Neural crest cell (in vitro differentiated cells): ENCODE measurements at regions not wholly inside any gene's neighbourhood (a gene's known extent, or its start where the extent isn't known, plus 50 kb on each side); places are given as distances from the start of the nearest gene placed in this dataset.
"Not testable (repeated sequence)": the region's sequence is repeated elsewhere in the genome, so short reads cannot be mapped to it uniquely, and the experiment has no call there.

Experiments used
- DNase-seq: peaks from one replicate; pipeline ENCODE4 v3.0.0; 2021; ENCODE audit warnings: low read depth, mixed read lengths, low spot score
- H3K27ac Mint-ChIP-seq: one replicate; pipeline ENCODE4 v1.8.0; 2021; ENCODE audit warnings: mild to moderate bottlenecking, mixed read lengths; ENCODE audit not compliant: unreplicated experiment
- H3K27me3 Mint-ChIP-seq: 2 replicates; pipeline ENCODE4 v1.8.0; 2021; ENCODE audit warnings: low read depth, mild to moderate bottlenecking, mixed read lengths
- H3K36me3 Mint-ChIP-seq: 2 replicates; pipeline ENCODE4 v1.8.0; 2021; ENCODE audit warnings: low read depth, mild to moderate bottlenecking, mixed read lengths
- H3K4me1 Mint-ChIP-seq: 2 replicates; pipeline ENCODE4 v1.8.0; 2021; ENCODE audit warnings: mixed read lengths
- H3K4me3 Mint-ChIP-seq: one replicate; pipeline ENCODE4 v1.8.0; 2021; ENCODE audit warnings: mild to moderate bottlenecking, mixed read lengths
- H3K9me3 Mint-ChIP-seq: 2 replicates; pipeline ENCODE4 v1.8.0; 2021; ENCODE audit warnings: mixed read lengths
- CTCF ChIP-seq: fragments of 200-600 bp; sonication (generic); conservative IDR thresholded peaks from 2 replicates; pipeline ENCODE4 v1.5.0; 2021; ENCODE audit warnings: antibody characterized with exemption, mild to moderate bottlenecking

GRCh38 chr2:210861038-210861665 lies 304.8 kb downstream of the CPS1 start:
- no peak overlapping the region for H3K27ac Mint-ChIP-seq
- H3K36me3 Mint-ChIP-seq = no peaks in the 10 kb centered on the region
- H3K27me3 Mint-ChIP-seq = no peaks in the 10 kb centered on the region

GRCh38 chr2:210862283-210863065 lies 306.1 kb downstream of the CPS1 start:
- no peak overlapping the region for H3K4me3 Mint-ChIP-seq
- H3K9me3 Mint-ChIP-seq = no peaks in the 10 kb centered on the region
- H3K36me3 Mint-ChIP-seq = no peaks in the 10 kb centered on the region
- peaks cover 4% of the 10 kb centered on the region for H3K4me1 Mint-ChIP-seq
- H3K27me3 Mint-ChIP-seq = no peaks in the 10 kb centered on the region
- no peak for TF ChIP-seq CTCF
- no peak for DNase-seq
- no peak overlapping the region for H3K27ac Mint-ChIP-seq

More at GRCh38 chr2:210861038-210861665, 304.8 kb downstream of the CPS1 start:
- peaks cover 4% of the 10 kb centered on the region for H3K4me1 Mint-ChIP-seq
- DNase-seq = no peak
- TF ChIP-seq CTCF = no peak
- H3K9me3 Mint-ChIP-seq = no peaks in the 10 kb centered on the region
- no peak overlapping the region for H3K4me3 Mint-ChIP-seq

- Mint-ChIP-seq H3K36me3 (no peaks in the 10 kb centered on the region), H3K27ac (no peak overlapping the region), H3K27me3 (no peaks in the 10 kb centered on the region), H3K9me3 (no peaks in the 10 kb centered on the region), H3K4me3 (no peak overlapping the region), H3K4me1 (peaks cover 4% of the 10 kb centered on the region)
- TF ChIP-seq CTCF = no peak
- no peak for DNase-seq
Measured at GRCh38 chr2:210863283-210863682, 306.9 kb downstream of the CPS1 start.

- H3K27me3 Mint-ChIP-seq, H3K27ac Mint-ChIP-seq, H3K36me3 Mint-ChIP-seq, H3K4me1 Mint-ChIP-seq, H3K4me3 Mint-ChIP-seq, H3K9me3 Mint-ChIP-seq, DNase-seq: not testable (repeated sequence)
Measured at GRCh38 chr2:210871566-210871965, 315.2 kb downstream of the CPS1 start.

GRCh38 chr2:210873631-210874030 lies 317.2 kb downstream of the CPS1 start:
- Mint-ChIP-seq H3K9me3 (peaks cover 3% of the 10 kb centered on the region), H3K27me3 (no peaks in the 10 kb centered on the region), H3K27ac (no peak overlapping the region), H3K4me1 (no peaks in the 10 kb centered on the region), H3K4me3 (no peak overlapping the region), H3K36me3 (no peaks in the 10 kb centered on the region)
- DNase-seq = no peak
- TF ChIP-seq CTCF = no peak

GRCh38 chr2:210884227-210884626 lies 327.8 kb downstream of the CPS1 start:
- H3K27ac Mint-ChIP-seq = no peak overlapping the region
- no peak for DNase-seq
- no peak overlapping the region for H3K4me3 Mint-ChIP-seq
- peaks cover 2% of the 10 kb centered on the region for H3K9me3 Mint-ChIP-seq
- H3K27me3 Mint-ChIP-seq = no peaks in the 10 kb centered on the region
- no peak for TF ChIP-seq CTCF
- H3K4me1 Mint-ChIP-seq = no peaks in the 10 kb centered on the region
- no peaks in the 10 kb centered on the region for H3K36me3 Mint-ChIP-seq
